Smooth muscle cell (in vitro differentiated cells): ENCODE measurements at regions not wholly inside any gene's neighbourhood (a gene's known extent, or its start where the extent isn't known, plus 50 kb on each side); places are given as distances from the start of the nearest gene placed in this dataset.

ENCODE experiments used
- DNase-seq: peaks from one replicate; lab custom pipeline; 2025; ENCODE audit not compliant: unreplicated experiment; lab: John Stamatoyannopoulos, UW
- H2AFZ ChIP-seq: fragments of 200-600 bp; sonication (generic); 2 replicates; pipeline ENCODE4 v1.6.0; 2016; ENCODE audit warnings: antibody characterized with exemption, low read depth, mild to moderate bottlenecking
- H3F3A ChIP-seq: fragments of 200-600 bp; sonication (generic); 2 replicates; pipeline ENCODE4 v1.6.0; 2017; ENCODE audit warnings: antibody characterized with exemption, low read depth
- H3K27ac ChIP-seq: fragments of 200-600 bp; sonication (generic); 2 replicates; pipeline ENCODE4 v1.5.1; 2016; ENCODE audit warnings: low read depth, mild to moderate bottlenecking
- H3K27me3 ChIP-seq: fragments of 200-600 bp; sonication (generic); 2 replicates; pipeline ENCODE4 v1.6.1; 2016; ENCODE audit warnings: low read depth, mild to moderate bottlenecking
- H3K36me3 ChIP-seq: fragments of 200-600 bp; sonication (generic); 2 replicates; pipeline ENCODE4 v1.5.1; 2016; ENCODE audit warnings: low read depth
- H3K4me1 ChIP-seq: fragments of 200-600 bp; sonication (generic); 2 replicates; pipeline ENCODE4 v1.5.1; 2016; ENCODE audit warnings: low read depth
- H3K4me2 ChIP-seq: fragments of 200-600 bp; sonication (generic); 2 replicates; pipeline ENCODE4 v1.6.0; 2016; ENCODE audit warnings: mild to moderate bottlenecking
- H3K4me3 ChIP-seq: fragments of 200-600 bp; sonication (generic); 2 replicates; pipeline ENCODE4 v1.5.1; 2016; ENCODE audit warnings: mild to moderate bottlenecking
- H3K79me2 ChIP-seq: fragments of 200-600 bp; sonication (generic); 2 replicates; pipeline ENCODE4 v1.6.0; 2016; ENCODE audit warnings: low read depth, mild to moderate bottlenecking
- H3K9ac ChIP-seq: fragments of 200-600 bp; sonication (generic); 2 replicates; pipeline ENCODE4 v1.6.0; 2016; ENCODE audit warnings: low read depth
- H3K9me3 ChIP-seq: fragments of 200-600 bp; sonication (generic); replicated peaks from 2 replicates; pipeline ENCODE4 v1.5.1; 2016; ENCODE audit warnings: low read depth
- H4K20me1 ChIP-seq: fragments of 200-600 bp; sonication (generic); 2 replicates; pipeline ENCODE4 v1.6.0; 2016; ENCODE audit warnings: low read depth
- CTCF ChIP-seq: fragments of 200-600 bp; sonication (generic); IDR thresholded peaks from 2 replicates; pipeline ENCODE4 v1.5.1; 2017; ENCODE audit warnings: borderline replicate concordance, mild to moderate bottlenecking, antibody characterized with exemption; ENCODE audit not compliant: insufficient read depth, poor library complexity, severe bottlenecking
- WGBS: methylation state at CpG from one replicate; pipeline ENCODE4 v1.1.7; 2016; ENCODE audit warnings: low lambda C conversion rate; 5-methylcytosine and 5-hydroxymethylcytosine counted together

- WGBS, result 53% methylated on average over 1 of the region's 1 CpG
- H3K79me2 ChIP-seq, result no peaks in the 10 kb centered on the region
- H3K27ac ChIP-seq, result no peak overlapping the region
- DNase-seq, result no peak
- H3K4me2 ChIP-seq, result no peak overlapping the region
- no peak overlapping the region for H3K9ac ChIP-seq
- TF ChIP-seq CTCF, result no peak
- H3K27me3 ChIP-seq, result no peaks in the 10 kb centered on the region
- no peak overlapping the region for H2AFZ ChIP-seq
- H3K4me1 ChIP-seq, result no peaks in the 10 kb centered on the region
- H3F3A ChIP-seq, result no peaks in the 10 kb centered on the region
- H3K9me3 ChIP-seq, result no peaks in the 10 kb centered on the region
- no peaks in the 10 kb centered on the region for H3K36me3 ChIP-seq
- no peaks in the 10 kb centered on the region for H4K20me1 ChIP-seq
- no peak overlapping the region for H3K4me3 ChIP-seq
Observed at GRCh38 chr1:34312359-34312758, 135.7 kb downstream of the C1orf94 start.

GRCh38 chr1:34315974-34316373 lies 139.3 kb downstream of the C1orf94 start:
- Histone ChIP-seq H3K79me2 (no peaks in the 10 kb centered on the region), H2AFZ (no peak overlapping the region), H4K20me1 (no peaks in the 10 kb centered on the region), H3K4me2 (no peak overlapping the region), H3K4me3 (no peak overlapping the region), H3K9ac (no peak overlapping the region), H3K9me3 (no peaks in the 10 kb centered on the region), H3F3A (no peaks in the 10 kb centered on the region), H3K36me3 (no peaks in the 10 kb centered on the region), H3K27me3 (no peaks in the 10 kb centered on the region), H3K4me1 (no peaks in the 10 kb centered on the region), H3K27ac (no peak overlapping the region)
- TF ChIP-seq CTCF, result no peak
- no peak for DNase-seq
- 68% methylated on average over 1 of the region's 1 CpG for WGBS

GRCh38 chr1:34316773-34317172 lies 140.1 kb downstream of the C1orf94 start:
- no peaks in the 10 kb centered on the region for H3K4me1 ChIP-seq
- no peaks in the 10 kb centered on the region for H4K20me1 ChIP-seq
- H3K9me3 ChIP-seq, result no peaks in the 10 kb centered on the region
- no peaks in the 10 kb centered on the region for H3F3A ChIP-seq
- no peak for DNase-seq
- H3K79me2 ChIP-seq, result no peaks in the 10 kb centered on the region
- H3K4me3 ChIP-seq, result no peak overlapping the region
- H3K27ac ChIP-seq, result no peak overlapping the region
- H3K36me3 ChIP-seq, result no peaks in the 10 kb centered on the region
- no peak overlapping the region for H2AFZ ChIP-seq
- H3K4me2 ChIP-seq, result no peak overlapping the region
- H3K27me3 ChIP-seq, result no peaks in the 10 kb centered on the region
- no peak overlapping the region for H3K9ac ChIP-seq
- TF ChIP-seq CTCF, result no peak

- Histone ChIP-seq H4K20me1 (no peaks in the 10 kb centered on the region), H3K4me2 (no peak overlapping the region), H3K4me3 (no peak overlapping the region), H3K9me3 (no peaks in the 10 kb centered on the region), H3K27ac (no peak overlapping the region), H3K36me3 (no peaks in the 10 kb centered on the region), H3K79me2 (no peaks in the 10 kb centered on the region), H3F3A (no peaks in the 10 kb centered on the region), H3K9ac (no peak overlapping the region), H3K27me3 (no peaks in the 10 kb centered on the region), H3K4me1 (no peaks in the 10 kb centered on the region), H2AFZ (no peak overlapping the region)
- WGBS, result 40% methylated on average over 4 of the region's 4 CpGs
- TF ChIP-seq CTCF, result no peak
- no peak for DNase-seq
Observed at GRCh38 chr1:34319218-34319617, 142.5 kb downstream of the C1orf94 start.
